ENCODE measurements at regions not wholly inside any gene's neighbourhood (a gene's known extent, or its start where the extent isn't known, plus 50 kb on each side); places are given as distances from the start of the nearest gene placed in this dataset.

GRCh38 chr13:65907666-65908525, 1322.2 kb downstream of the PCDH9 start:
- TF ChIP-seq NFRKB (IDR thresholded peaks at IDR 0.05) (no peak), ELF4 (IDR thresholded peaks at IDR 0.05) (no peak), LEF1 (IDR thresholded peaks at IDR 0.05; ENCODE audit: borderline replicate concordance) (no peak)
- no peak for DNase-seq (ENCODE audit: extremely low spot score)
- ChIA-PET POLR2A (no interaction called here), CTCF (no interaction called here)

GRCh38 chr13:65901723-65902122, 1328.4 kb downstream of the PCDH9 start:
- DNase-seq (ENCODE audit: extremely low spot score) = no peak
- POLR2A ChIA-PET = no interaction called here
- TF ChIP-seq FOXA1 (IDR thresholded peaks at IDR 0.05) (no peak), TARDBP (IDR thresholded peaks at IDR 0.05) (no peak), CTBP1 (IDR thresholded peaks at IDR 0.05; ENCODE audit: borderline replicate concordance) (no peak), PKNOX1 (IDR thresholded peaks at IDR 0.05) (no peak), ELF4 (IDR thresholded peaks at IDR 0.05) (no peak), L3MBTL2 (conservative IDR thresholded peaks at IDR 0.05) (no peak), SP1 (IDR thresholded peaks at IDR 0.05) (no peak), HDGF (IDR thresholded peaks at IDR 0.05; ENCODE audit: borderline replicate concordance) (no peak), BHLHE40 (IDR thresholded peaks at IDR 0.05; ENCODE audit: borderline replicate concordance) (no peak)
- CTCF ChIA-PET = no interaction called here

- POLR2A ChIA-PET = no interaction called here
- CTCF ChIA-PET = no interaction called here
- TF ChIP-seq FOXK2 (IDR thresholded peaks at IDR 0.05) (no peak), PKNOX1 (IDR thresholded peaks at IDR 0.05) (no peak), FOXM1 (IDR thresholded peaks at IDR 0.05; ENCODE audit: borderline replicate concordance) (no peak), NFRKB (IDR thresholded peaks at IDR 0.05) (no peak), TARDBP (IDR thresholded peaks at IDR 0.05) (no peak), SP1 (IDR thresholded peaks at IDR 0.05) (no peak), CTBP1 (IDR thresholded peaks at IDR 0.05; ENCODE audit: borderline replicate concordance) (no peak), ARNT (IDR thresholded peaks at IDR 0.05) (no peak)
- DNase-seq (ENCODE audit: extremely low spot score) = no peak
Measured at GRCh38 chr13:65894049-65894448, 1336.1 kb downstream of the PCDH9 start.

GRCh38 chr13:65892859-65893258, 1337.3 kb downstream of the PCDH9 start:
- DNase-seq (ENCODE audit: extremely low spot score) = no peak
- TF ChIP-seq FOXK2 (IDR thresholded peaks at IDR 0.05) (no peak), L3MBTL2 (conservative IDR thresholded peaks at IDR 0.05) (no peak), HDGF (IDR thresholded peaks at IDR 0.05; ENCODE audit: borderline replicate concordance) (no peak)
- POLR2A ChIA-PET = no interaction called here
- CTCF ChIA-PET = no interaction called here

- POLR2A ChIA-PET = no interaction called here
- CTCF ChIA-PET = interaction anchor here (1.4 kb wide), 1 partner anchor 14 kb away, joined by 3 read pairs; no protein-coding TSS in a partner anchor
- DNase-seq (ENCODE audit: extremely low spot score) = no peak
- TF ChIP-seq NFRKB (IDR thresholded peaks at IDR 0.05) (no peak), ZNF384 (IDR thresholded peaks at IDR 0.05) (no peak), CTBP1 (IDR thresholded peaks at IDR 0.05; ENCODE audit: borderline replicate concordance) (no peak), ARNT (IDR thresholded peaks at IDR 0.05) (no peak), PKNOX1 (IDR thresholded peaks at IDR 0.05) (no peak), L3MBTL2 (conservative IDR thresholded peaks at IDR 0.05) (no peak), FOXA1 (IDR thresholded peaks at IDR 0.05) (no peak), HDGF (IDR thresholded peaks at IDR 0.05; ENCODE audit: borderline replicate concordance) (no peak), LEF1 (IDR thresholded peaks at IDR 0.05; ENCODE audit: borderline replicate concordance) (no peak)
Measured at GRCh38 chr13:65889368-65889767, 1340.8 kb downstream of the PCDH9 start.

GRCh38 chr13:65882810-65883209, 1347.3 kb downstream of the PCDH9 start:
- DNase-seq (ENCODE audit: extremely low spot score) = peak; percentile 54
- CTCF ChIA-PET = interaction anchor here (0.6 kb wide), 1 partner anchor 290 kb away, joined by 3 read pairs; no protein-coding TSS in a partner anchor
- POLR2A ChIA-PET = no interaction called here
- no peak for TF ChIP-seq ZNF384 (IDR thresholded peaks at IDR 0.05)
- TF ChIP-seq ARNT (IDR thresholded peaks at IDR 0.05) = no peak
- no peak for TF ChIP-seq SP1 (IDR thresholded peaks at IDR 0.05)
- no peak for TF ChIP-seq FOXA1 (IDR thresholded peaks at IDR 0.05)
- no peak for TF ChIP-seq TARDBP (IDR thresholded peaks at IDR 0.05)
- no peak for TF ChIP-seq FOXK2 (IDR thresholded peaks at IDR 0.05)
- TF ChIP-seq CTBP1 (IDR thresholded peaks at IDR 0.05; ENCODE audit: borderline replicate concordance) = no peak
- TF ChIP-seq LEF1 (IDR thresholded peaks at IDR 0.05; ENCODE audit: borderline replicate concordance) = no peak
- no peak for TF ChIP-seq FOXM1 (IDR thresholded peaks at IDR 0.05; ENCODE audit: borderline replicate concordance)
- no peak for TF ChIP-seq HDGF (IDR thresholded peaks at IDR 0.05; ENCODE audit: borderline replicate concordance)
- no peak for TF ChIP-seq SUZ12 (IDR thresholded peaks at IDR 0.05)
- TF ChIP-seq ELF4 (IDR thresholded peaks at IDR 0.05) = no peak
- no peak for TF ChIP-seq BHLHE40 (IDR thresholded peaks at IDR 0.05; ENCODE audit: borderline replicate concordance)
- no peak for TF ChIP-seq NFRKB (IDR thresholded peaks at IDR 0.05)

All from HEK293T (cell line).